ENCODE measurements at regions not wholly inside any gene's neighbourhood (a gene's known extent, or its start where the extent isn't known, plus 50 kb on each side); places are given as distances from the start of the nearest gene placed in this dataset.

- no peak for DNase-seq (ENCODE audit: low read depth)
- no peak overlapping the region for H3K4me3 ChIP-seq (ENCODE audit: low read depth, low read length)
- no peak for TF ChIP-seq CTCF (conservative IDR thresholded peaks at IDR 0.05; ENCODE audit: low read depth, low read length)
Observed at GRCh38 chr7:25522727-25523126, 294.4 kb upstream of the NPVF start.

GRCh38 chr7:25527665-25528170 lies 299.4 kb upstream of the NPVF start:
- no peak for TF ChIP-seq CTCF (conservative IDR thresholded peaks at IDR 0.05; ENCODE audit: low read depth, low read length)
- DNase-seq (ENCODE audit: low read depth) = no peak
- H3K4me3 ChIP-seq (ENCODE audit: low read depth, low read length) = no peak overlapping the region

GRCh38 chr7:25529320-25529719 lies 301.0 kb upstream of the NPVF start:
- no peak overlapping the region for H3K4me3 ChIP-seq (ENCODE audit: low read depth, low read length)
- TF ChIP-seq CTCF (conservative IDR thresholded peaks at IDR 0.05; ENCODE audit: low read depth, low read length) = no peak
- no peak for DNase-seq (ENCODE audit: low read depth)

DNA sequence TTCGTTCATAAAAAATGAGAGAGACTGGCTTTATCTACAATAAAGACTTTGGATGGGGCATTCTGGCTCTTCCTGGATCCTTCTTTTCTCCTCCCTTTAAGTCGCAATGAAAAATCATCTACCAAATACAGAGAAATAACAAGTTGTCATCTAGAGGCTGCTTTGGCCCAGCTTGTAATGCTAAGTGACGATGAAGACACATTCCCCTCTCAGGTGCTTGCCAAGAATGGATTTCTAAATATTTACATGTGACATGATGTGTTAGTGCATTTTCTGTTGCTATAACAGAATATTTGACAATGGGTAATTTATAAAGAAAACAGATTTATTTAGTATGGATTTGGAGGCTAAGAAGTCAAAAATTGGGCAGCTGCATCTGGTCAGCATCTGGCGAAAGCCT lies 308.6 kb upstream of the NPVF start:
- TF ChIP-seq CTCF (conservative IDR thresholded peaks at IDR 0.05; ENCODE audit: low read depth, low read length) = no peak
- H3K4me3 ChIP-seq (ENCODE audit: low read depth, low read length) = no peak overlapping the region
- DNase-seq (ENCODE audit: low read depth) = no peak

DNA sequence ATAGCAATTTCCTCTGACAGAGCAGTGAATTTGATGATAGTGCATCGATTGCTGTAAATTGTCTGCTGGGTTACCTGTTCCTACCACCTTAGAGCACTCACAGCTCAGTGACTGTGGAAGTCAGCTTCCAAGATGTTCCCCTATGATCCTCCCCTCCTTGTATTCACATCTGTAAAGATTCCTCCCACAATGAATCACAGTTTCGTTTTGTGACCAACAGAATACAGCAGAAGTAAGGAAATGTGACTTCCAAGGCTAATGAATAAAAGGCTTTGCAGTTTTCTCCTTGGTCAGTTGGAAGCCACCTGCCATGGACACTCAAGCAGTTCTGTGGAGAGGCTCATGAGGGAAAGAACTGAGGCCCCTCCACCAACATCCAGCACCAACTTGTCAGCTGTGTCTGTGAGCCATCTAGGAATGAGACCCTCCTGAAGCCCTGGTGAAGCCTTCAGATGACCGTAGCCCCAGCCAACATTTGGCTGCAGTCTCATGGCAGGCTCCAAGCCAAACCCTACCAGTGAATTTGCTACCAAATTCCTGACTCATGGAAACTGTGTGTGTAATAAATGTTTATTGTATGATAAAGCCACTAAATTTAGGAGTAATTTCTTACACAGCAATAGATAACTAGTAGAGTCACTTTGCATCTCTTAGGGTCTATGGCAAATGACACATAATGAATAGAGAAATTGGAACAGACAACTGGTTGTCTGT lies 309.5 kb upstream of the NPVF start:
- DNase-seq (ENCODE audit: low read depth) = no peak
- TF ChIP-seq CTCF (conservative IDR thresholded peaks at IDR 0.05; ENCODE audit: low read depth, low read length) = no peak
- H3K4me3 ChIP-seq (ENCODE audit: low read depth, low read length) = no peak overlapping the region

DNA sequence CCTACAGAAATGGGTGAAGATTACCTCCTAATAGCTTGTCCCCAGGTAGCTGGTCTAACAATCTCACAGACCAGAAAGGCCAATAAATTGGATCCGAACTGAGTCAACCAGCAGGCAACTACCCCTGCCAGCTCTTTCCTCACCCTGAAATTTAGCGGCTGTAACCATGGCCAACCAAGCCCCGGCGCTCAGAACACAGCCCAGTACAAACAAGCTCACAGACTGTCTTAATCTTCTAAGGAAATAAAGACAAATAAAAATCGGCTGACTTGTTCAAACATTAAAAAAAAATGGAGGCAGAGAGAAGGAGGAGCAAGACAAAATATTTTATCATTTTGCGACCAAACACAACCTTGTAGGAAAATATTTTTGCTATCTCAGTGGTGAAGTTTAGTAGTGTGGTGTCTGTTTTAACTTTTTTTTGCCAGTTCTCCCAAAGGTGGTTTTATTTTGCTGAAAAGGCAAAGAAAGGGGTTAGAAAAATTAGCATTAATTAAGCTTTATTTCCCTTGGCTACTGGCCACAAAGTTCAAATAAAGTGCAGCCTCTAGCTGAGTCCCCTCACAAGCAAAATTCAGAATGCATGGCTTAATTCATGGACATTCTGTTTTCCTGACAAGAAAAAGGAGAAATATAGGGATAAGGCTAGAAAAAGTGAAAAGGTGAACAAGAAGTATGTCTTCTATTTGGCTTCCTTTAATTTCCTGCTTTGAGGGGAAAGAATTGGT lies 313.0 kb upstream of the NPVF start:
- no peak for TF ChIP-seq CTCF (conservative IDR thresholded peaks at IDR 0.05; ENCODE audit: low read depth, low read length)
- H3K4me3 ChIP-seq (ENCODE audit: low read depth, low read length) = no peak overlapping the region
- no peak for DNase-seq (ENCODE audit: low read depth)
